Mammary epithelial cell (primary cell): ENCODE measurements at regions not wholly inside any gene's neighbourhood (a gene's known extent, or its start where the extent isn't known, plus 50 kb on each side); places are given as distances from the start of the nearest gene placed in this dataset.
"Not testable (repeated sequence)": the region's sequence is repeated elsewhere in the genome, so short reads cannot be mapped to it uniquely, and the experiment has no call there.

Experiments used
- EZH2 ChIP-seq: IDR thresholded peaks from 2 replicates; pipeline ENCODE4 v1.6.1; 2012; ENCODE audit warnings: low read length, inconsistent platforms, borderline replicate concordance
- TF ChIP-seq, protein P1 (sequence below), 2 donors: IDR thresholded peaks in 1 of 2; conservative IDR thresholded peaks in 1 of 2; 2 replicates each; pipeline ENCODE4 v1.5.1; 2011 to 2012; ENCODE audit warnings: inconsistent platforms in 2 of 2, low read length in 2 of 2, mild to moderate bottlenecking in 2 of 2, control low read depth in 1 of 2, low read depth in 1 of 2; ENCODE audit not compliant: insufficient read depth in 1 of 2; ENCODE audit errors: extremely low read depth in 1 of 2

DNA sequence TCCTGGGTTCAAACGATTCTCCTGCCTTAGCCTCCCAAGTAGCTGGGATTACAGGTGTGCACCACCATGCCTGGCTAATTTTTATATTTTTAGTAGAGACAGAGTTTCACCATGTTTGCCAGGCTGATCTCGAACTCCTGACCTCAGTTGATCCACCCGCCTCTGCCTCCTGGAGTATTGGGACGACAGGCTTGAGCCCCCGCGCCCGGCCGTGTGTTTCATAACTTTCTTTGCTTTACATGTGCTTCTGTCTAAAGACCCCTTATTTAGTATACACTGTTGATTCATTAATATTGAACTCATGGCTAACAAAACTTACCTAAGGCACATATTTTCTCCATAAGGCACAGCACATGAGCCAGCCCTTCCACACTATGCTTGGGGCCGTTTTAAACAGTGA, 125.6 kb upstream of the ATP10A start:
- TF ChIP-seq, protein P1, sequence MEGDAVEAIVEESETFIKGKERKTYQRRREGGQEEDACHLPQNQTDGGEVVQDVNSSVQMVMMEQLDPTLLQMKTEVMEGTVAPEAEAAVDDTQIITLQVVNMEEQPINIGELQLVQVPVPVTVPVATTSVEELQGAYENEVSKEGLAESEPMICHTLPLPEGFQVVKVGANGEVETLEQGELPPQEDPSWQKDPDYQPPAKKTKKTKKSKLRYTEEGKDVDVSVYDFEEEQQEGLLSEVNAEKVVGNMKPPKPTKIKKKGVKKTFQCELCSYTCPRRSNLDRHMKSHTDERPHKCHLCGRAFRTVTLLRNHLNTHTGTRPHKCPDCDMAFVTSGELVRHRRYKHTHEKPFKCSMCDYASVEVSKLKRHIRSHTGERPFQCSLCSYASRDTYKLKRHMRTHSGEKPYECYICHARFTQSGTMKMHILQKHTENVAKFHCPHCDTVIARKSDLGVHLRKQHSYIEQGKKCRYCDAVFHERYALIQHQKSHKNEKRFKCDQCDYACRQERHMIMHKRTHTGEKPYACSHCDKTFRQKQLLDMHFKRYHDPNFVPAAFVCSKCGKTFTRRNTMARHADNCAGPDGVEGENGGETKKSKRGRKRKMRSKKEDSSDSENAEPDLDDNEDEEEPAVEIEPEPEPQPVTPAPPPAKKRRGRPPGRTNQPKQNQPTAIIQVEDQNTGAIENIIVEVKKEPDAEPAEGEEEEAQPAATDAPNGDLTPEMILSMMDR (conservative IDR thresholded peaks at IDR 0.05 in 1 of 2, IDR thresholded peaks at IDR 0.05 in 1 of 2; ENCODE audit: extremely low read depth in 1 of 2, insufficient read depth in 1 of 2, low read depth in 1 of 2, low read length in 2 of 2): not testable (repeated sequence)
- not testable (repeated sequence) for TF ChIP-seq EZH2
